ENCODE measurements at regions not wholly inside any gene's neighbourhood (a gene's known extent, or its start where the extent isn't known, plus 50 kb on each side); places are given as distances from the start of the nearest gene placed in this dataset.

GRCh38 chr18:34972765-34973414 is 68.3 kb upstream of the MAPRE2 start:
- no peak overlapping the region for H3K4me2 ChIP-seq (ENCODE audit: insufficient read depth, insufficient read length, low read length)
- H3T11ph ChIP-seq (ENCODE audit: low read length) = no peak overlapping the region
- H3K4ac ChIP-seq (ENCODE audit: low read depth, low read length) = no peak overlapping the region
- no peak overlapping the region for H3K9ac ChIP-seq (ENCODE audit: extremely low read depth, insufficient read length, low read length)
- peaks cover 9% of the 10 kb centered on the region in 2 experiments for H3K4me1 Mint-ChIP-seq
- H3K9me3 Mint-ChIP-seq = no peaks in the 10 kb centered on the region
- H4K20me1 ChIP-seq (ENCODE audit: control insufficient read depth, insufficient read depth, insufficient read length) = no peaks in the 10 kb centered on the region
- peaks cover 15% of the 10 kb centered on the region for H3K23me2 ChIP-seq (ENCODE audit: insufficient read length, low read depth, low read length, poor library complexity, severe bottlenecking)
- no peak overlapping the region for H3K27ac ChIP-seq (ENCODE audit: insufficient read length, low read depth, low read length)
- DNase-seq = no peak
- H3K14ac ChIP-seq (ENCODE audit: insufficient read depth, low read length) = no peak overlapping the region
- H3K18ac ChIP-seq (ENCODE audit: insufficient read length, low read depth, low read length) = no peak overlapping the region
- no peak overlapping the region for H2BK15ac ChIP-seq (ENCODE audit: low read depth, low read length)
- no peaks in the 10 kb centered on the region for H3K79me2 ChIP-seq (ENCODE audit: insufficient read depth, low read length)
- no peak overlapping the region for H3K4me3 Mint-ChIP-seq
- no peak overlapping the region for H3K23ac ChIP-seq (ENCODE audit: insufficient read length, low read depth, low read length)
- H3K27me3 ChIP-seq (ENCODE audit: insufficient read depth, low read length) = peaks cover 12% of the 10 kb centered on the region; the same call in 1 of the 2 replicates
- no peak overlapping the region for H2BK120ac ChIP-seq (ENCODE audit: low read depth, low read length, poor library complexity, severe bottlenecking)
- H4K8ac ChIP-seq (replicated peaks; ENCODE audit: insufficient read length, low read depth, low read length) = no peak overlapping the region
- H3K27me3 Mint-ChIP-seq (ENCODE audit: low read depth) = peaks cover 73% of the 10 kb centered on the region
- no peaks in the 10 kb centered on the region for H3K36me3 Mint-ChIP-seq (ENCODE audit: insufficient read depth in 1 of 3, low read depth in 3 of 3)
- no peak overlapping the region for H4K91ac ChIP-seq (ENCODE audit: insufficient read length, low read depth, low read length)
- H2BK20ac ChIP-seq (ENCODE audit: low read depth, low read length, poor library complexity, severe bottlenecking) = no peak overlapping the region
- H2BK12ac ChIP-seq (ENCODE audit: insufficient read length, low read depth, low read length) = no peak overlapping the region
- no peaks in the 10 kb centered on the region for H3K9me3 ChIP-seq (ENCODE audit: control insufficient read depth, low read depth, low read length)
- WGBS (ENCODE audit: extremely low coverage, insufficient read length, low lambda C conversion rate) = no CpG with 5 or more reads among the region's 2 CpGs
- H2AFZ ChIP-seq (ENCODE audit: low read length) = no peak overlapping the region
- no peak for TF ChIP-seq CTCF (conservative IDR thresholded peaks at IDR 0.05)
- H3K27ac Mint-ChIP-seq = no peak overlapping the region
- H4K5ac ChIP-seq (ENCODE audit: insufficient read length, low read depth, low read length) = no peak overlapping the region
- H2AK5ac ChIP-seq (ENCODE audit: insufficient read length, low read length) = no peak overlapping the region
- H3K56ac ChIP-seq (ENCODE audit: insufficient read length, low read depth, low read length) = no peak overlapping the region
- no peaks in the 10 kb centered on the region; the same call in 1 of the 2 replicates for H3K4me1 ChIP-seq (ENCODE audit: insufficient read depth, low read length)
- H3K79me1 ChIP-seq (ENCODE audit: insufficient read depth, low read depth, low read length, poor library complexity, severe bottlenecking) = no peaks in the 10 kb centered on the region
- H2BK5ac ChIP-seq (ENCODE audit: insufficient read length, low read length) = no peak overlapping the region
